GM19463 (cell line): ENCODE measurements at regions not wholly inside any gene's neighbourhood (a gene's known extent, or its start where the extent isn't known, plus 50 kb on each side); places are given as distances from the start of the nearest gene placed in this dataset.

ENCODE experiments used
- ATAC-seq: cut with Tn5 transposase; IDR thresholded peaks from one replicate; pipeline ENCODE4 v1.9.1; 2021; ENCODE audit warnings: mild to moderate bottlenecking, moderate library complexity; ENCODE audit not compliant: unreplicated experiment

DNA sequence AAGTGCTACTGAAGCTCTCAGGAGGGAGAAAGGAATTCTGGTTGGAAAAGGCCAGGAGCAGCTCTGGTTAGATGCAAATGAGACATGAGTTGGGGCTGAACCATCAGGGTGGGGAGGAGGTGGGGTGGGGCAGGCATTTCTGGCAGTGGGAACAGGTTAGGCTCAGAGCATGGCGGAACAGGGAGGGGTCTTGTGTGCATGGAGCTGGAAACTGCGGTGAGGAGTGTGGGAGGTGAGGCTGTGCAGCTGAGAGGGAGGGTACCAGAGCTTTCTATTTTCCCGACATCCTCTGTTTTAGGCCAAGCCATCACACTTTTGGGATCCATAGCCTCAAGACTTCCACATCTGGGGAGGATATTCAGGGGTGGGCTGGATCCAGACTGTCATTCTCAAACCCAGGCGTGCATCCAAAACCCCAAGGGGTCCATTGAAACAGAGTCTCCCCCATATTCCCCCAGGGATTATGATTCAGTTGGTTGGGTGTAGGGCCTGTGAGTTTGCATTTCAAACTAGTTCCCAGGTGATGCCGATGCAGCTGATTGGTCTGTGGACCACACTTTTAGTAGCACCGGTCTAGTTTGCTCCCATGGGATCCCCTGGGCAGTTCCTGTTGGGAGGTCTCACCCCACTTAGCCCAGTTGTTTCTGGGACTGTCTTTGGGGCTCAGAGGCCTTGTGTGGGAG, 100.9 kb upstream of the TLE3 start:
- no peak for ATAC-seq

- ATAC-seq, result no peak
These were observed 100.2 kb upstream of the TLE3 start for GRCh38 chr15:70197945-70198361.

- ATAC-seq, result no peak
These were observed 99.7 kb upstream of the TLE3 start for GRCh38 chr15:70197318-70197944.

DNA sequence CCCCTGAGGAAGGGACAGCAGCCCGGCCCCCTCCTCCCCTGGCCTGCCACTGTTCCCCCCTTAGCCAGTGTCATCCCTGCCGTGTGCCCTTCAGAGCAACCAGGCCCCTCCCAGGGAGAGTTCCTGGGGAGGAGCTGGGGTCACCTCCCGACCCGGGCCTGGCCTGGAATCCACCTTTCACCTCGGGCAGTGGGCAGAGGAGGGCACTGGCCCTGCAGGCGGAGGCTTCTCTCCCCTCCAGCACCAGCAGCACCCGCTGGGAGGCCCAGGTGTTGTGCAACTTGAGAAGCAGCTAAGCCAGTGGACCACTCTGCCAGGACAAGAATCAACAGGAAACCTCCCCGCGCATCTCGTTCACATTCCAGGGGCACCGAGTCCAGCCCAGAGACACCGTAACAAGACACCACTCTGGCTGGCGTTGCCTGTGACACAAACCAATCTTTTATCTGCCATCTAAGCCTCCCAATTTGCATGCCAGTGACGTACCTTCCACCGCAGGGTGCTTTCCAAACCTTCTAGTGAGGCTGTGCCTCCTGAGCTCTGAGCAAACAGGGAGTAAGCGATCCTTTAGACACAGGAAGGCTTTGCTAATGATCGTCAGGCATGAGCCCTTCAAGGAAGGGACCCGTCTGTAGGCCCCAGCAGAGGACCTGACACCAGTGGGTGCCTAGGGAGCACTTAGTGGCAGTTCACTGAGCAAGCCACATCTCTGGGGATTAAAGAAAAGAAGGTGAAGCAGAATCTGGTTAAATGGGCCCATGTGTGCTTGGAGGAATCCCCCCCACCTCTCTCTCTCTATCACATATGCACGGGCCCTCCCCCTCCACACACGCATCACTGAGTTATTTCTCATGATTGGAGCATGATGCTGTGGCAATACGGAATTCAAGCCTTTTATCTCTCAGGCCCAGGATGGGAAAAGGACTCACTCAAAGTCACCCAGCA, 98.9 kb upstream of the TLE3 start:
- peak; percentile 86 for ATAC-seq

DNA sequence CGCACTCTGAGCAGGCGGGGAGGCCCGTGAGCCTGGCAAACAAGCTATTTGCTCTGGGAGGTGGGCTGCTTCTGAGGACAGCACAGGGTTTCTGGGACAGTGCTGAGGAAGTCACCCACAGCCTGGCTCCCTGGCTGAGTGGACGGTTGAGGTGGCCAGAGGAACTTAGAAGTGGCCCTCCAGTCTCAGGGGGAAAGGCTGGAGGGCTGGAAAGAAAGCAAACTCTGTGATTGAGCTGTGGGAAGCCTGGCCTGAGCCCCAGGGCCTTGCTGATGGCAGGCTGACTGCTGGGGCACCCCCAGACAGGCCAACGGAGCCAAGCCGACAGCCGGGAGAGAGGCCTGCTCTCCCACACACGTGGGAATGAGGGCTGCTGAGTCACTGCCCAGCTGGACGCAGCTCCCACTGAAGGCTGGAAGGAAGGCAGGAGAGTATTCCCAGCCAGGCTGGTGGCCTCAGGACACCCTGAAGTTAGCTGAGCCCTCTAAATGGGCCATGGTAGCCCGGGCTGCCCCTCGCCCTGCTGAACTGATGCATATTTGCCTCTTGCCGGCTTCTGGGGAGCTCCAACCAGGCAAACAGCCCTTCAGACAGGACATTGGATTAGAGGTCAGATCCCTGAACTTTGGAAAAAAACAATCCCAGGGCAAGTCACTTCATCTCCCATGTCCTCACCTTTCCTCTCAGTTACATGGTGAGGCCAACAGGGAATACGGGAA, 98.0 kb upstream of the TLE3 start:
- no peak for ATAC-seq

GRCh38 chr15:70195171-70195570, 97.5 kb upstream of the TLE3 start:
- ATAC-seq, result no peak

GRCh38 chr15:70194266-70194665, 96.5 kb upstream of the TLE3 start:
- ATAC-seq, result no peak

DNA sequence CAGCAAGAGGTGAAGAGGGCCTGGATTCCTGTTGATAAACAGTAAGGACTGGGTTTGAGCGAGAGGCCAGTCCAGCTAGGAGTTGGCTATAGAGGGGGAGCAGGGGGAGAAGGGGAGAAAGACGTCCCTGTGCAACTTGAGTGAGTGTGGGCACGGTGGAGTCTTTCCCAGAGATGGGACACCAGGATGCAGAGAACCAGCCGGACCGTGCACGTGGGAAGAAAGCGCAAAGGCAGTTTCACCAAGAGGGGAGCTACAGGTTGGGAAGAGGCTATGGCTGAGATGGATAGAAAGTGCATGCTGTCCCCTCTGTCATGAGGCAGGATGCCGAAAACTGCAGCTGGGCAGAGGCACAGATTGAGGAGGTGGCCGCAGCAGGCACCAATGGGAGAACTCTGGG, 96.0 kb upstream of the TLE3 start:
- no peak for ATAC-seq

- no peak for ATAC-seq
These were observed 94.8 kb upstream of the TLE3 start for GRCh38 chr15:70192490-70192889.

GRCh38 chr15:70192041-70192440, 94.3 kb upstream of the TLE3 start:
- no peak for ATAC-seq

- ATAC-seq, result no peak
These were observed 93.2 kb upstream of the TLE3 start for GRCh38 chr15:70190965-70191364.

DNA sequence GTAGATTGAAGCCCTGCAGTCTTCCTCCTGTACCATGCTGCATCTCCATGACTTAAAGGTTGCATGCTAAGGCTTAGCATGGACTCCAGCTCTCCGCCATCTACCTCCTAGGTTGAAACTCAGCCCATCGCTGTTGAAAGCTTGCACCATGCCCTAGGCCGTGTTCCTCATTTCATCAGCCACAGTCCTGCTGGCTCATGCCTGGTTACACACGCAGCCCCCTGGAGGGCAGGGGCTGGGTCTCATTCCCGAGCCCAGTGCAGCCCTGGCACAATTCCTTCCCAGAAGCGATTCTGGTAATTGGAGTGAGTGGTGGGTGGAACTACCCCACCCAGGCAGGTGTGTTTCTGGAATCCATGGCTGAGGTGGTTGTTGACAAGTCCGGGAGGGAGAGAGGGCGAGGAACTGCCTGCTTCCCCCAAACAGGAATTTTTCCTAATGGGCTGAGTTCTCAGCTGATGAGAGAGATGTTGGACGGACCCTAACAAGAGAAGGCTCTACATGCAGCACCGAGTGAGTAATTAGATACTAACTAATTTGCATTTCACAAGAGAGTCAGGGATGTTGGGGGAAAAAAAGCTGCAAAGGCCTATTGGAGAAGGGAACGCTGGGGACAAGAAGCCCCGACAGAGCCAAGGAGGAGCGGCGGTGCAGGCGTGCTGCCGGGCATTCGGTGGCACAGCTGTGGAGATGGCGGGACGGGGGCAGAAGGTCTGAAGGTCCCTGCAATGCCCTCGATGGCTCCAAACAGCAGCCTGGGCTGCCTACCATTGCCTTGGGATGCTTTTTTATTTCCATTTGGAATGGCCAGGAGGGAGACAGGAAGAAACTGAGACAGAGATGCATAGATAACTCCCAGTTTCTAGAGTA, 92.3 kb upstream of the TLE3 start:
- no peak for ATAC-seq

DNA sequence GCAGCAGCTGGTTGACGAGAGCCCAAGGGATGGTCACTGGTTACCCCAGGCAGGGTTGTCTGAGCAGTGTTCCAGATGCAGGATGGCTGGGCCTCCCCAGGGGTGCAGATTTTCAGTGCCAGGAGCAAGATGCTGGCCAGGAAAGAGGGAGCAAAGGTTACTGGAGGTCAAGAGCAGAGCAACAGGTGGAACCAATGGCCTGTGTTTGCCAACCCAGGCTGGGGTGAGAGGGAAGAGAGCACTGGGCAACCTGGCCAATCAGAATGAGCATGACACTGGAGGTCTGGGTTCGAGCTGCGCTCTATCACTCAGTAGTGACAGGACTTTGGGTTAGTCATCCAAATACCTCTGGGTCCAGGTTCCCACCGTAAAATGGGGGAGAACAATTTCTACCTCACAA, 90.6 kb upstream of the TLE3 start:
- no peak for ATAC-seq

DNA sequence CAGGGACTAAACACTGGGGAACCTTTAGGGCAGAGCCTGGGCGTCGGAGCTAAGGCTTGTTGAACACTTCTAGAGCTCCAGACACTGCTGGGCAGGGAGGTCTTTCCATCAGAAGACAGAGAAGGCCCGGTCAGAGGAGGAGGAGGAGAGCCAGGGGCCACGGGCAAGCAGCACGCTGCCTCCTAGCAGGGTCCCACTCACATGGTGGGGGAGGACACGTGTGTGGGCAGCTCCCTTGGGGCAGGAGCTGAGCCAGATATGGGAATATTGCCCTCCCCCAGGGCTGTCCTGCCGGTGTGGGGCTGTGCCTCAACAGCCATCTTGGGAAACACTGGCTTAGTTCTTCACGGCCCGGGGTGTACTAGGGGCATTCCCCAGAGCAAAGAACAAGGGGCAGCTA, 89.6 kb upstream of the TLE3 start:
- ATAC-seq, result no peak

DNA sequence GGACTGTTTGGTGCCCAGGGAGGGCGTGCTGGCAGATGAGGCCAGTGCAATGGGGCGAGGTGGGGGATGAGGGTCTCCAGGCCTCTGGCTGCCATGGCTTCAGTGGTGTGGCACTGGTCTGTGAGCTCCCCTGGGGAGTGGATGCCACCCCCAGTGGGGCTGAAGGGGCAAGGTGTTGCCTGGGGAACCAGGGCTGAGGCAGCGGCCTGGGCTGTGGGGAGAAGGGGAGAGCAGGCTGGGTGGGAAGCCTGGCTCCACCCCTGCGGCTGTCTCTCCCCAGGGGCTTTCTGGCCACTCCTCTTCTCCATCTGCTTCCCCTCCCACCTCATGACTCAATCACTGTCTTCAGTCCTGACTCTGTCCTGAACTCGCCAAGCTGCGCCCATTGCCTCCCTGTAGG, 88.4 kb upstream of the TLE3 start:
- ATAC-seq, result no peak

DNA sequence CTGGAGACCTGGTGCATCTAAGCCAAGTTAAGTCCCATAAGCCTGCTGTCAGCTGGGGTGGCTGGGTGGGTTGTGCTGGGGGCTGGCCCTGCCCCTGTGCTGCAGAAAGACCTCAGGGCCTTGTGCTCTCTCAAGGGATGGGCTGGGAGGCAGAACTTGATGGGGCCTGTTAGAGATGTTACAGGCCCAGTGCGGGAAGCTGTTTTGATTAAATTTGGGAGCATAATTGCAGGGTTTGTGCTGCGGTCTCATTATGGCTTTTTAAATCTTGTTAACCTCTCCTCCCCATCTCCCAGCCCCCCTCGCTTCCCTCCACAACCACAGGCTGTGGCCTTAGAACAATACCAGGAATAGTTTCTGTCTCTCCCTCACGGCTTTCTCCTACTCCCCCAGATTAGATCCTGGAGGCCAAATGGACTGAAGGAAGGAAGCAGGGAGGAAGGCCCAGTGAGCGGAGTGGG, 87.6 kb upstream of the TLE3 start:
- no peak for ATAC-seq

DNA sequence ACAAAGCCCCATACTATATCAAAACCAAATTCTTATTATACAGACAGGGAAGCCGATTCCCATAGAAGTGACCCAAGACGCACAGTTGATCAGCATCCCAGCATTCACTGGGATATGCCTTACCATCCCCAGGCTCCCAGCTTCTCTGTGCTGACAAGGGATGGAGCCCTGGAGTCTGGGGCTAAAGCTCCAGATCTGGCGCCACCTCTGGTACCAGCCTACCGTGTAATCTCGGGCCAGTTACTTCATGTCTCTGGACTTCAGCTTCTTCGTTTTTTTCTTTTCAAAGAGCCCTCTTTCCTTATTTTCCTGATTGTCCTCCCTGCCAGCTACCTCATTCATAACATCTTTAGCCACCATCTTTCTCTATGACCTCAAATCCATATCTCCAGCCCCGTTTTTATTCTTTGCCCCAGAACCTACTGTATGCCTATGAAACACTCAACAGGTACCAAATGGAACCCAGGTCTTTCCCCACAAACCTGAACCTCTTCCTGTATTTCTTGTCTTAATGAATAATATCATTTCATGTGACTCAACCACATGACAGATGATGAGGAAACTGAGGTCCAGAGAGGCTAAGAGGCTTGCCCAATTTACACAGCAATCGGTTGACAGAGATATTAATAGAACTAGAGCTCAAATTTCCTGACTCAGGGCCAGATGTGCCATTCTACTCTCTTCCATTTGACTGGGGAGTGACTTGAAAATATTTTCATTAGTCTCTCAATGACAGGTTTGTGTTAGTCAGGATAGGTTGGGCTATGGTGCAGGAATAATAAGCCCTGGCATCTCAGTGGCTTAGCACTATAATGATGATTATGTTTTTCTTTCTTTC, 85.4 kb upstream of the TLE3 start:
- no peak for ATAC-seq

DNA sequence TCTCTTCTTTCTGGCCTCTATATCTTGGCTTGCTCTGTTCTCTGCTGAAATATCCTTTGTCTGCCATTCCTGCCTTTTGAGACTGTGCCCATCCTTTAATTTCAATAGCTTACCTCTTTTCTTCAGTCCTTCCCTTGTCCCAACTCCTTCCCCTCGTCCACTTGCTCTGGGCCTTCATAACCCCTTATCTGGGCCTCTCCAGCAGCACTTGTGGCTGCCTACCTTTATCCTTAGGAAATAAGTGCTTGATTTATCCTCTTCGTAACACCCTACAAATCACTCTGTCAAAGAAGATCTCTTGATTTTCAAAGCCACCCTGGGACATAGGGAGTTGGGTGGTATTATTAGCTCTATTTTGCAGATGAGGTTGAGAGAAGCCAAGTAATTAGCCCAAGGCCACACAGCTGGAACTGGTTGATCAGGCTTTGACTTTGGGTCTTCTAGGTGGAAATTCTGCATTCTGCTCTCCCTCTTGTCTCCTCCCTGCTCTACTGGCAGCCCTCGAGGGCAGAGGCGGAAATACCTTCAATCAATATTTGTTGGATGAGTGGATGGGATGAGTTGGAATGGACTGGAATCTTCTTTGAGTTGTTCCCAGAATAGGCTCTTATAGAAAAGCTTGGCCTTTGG, 84.0 kb upstream of the TLE3 start:
- no peak for ATAC-seq
